ENCODE measurements at regions not wholly inside any gene's neighbourhood (a gene's known extent, or its start where the extent isn't known, plus 50 kb on each side); places are given as distances from the start of the nearest gene placed in this dataset.

DNA sequence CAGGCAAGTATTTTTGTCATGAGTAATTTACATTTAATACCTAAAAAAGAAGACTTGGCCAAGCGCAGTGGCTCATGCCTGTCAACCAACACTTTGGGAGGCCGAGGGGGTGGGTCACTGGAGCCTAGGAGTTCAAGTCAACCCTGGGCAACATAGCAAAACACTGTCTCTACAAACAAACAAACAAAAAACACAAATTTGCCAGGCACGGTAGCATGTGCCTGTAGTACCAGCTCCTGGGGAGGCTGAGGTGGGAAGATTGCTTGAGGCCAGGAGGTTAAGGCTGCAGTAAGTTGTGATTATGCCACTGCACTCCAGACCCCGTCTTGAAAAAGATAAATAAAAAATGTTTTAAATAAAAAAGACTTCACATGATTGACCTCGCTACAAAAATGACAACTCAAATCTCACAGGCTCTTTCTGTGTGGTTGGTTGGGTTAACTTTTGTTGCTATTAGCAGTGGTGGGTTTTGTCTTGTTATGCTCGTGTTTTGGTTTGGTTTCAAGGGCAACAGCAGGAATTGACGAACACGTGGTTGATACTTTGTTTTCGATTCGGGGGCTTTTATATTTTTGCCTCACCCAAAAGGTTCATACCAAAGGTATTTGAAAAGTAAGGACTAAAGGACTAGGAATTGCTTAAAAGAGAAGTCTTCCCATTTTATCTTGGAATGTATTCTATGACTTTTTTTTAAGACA is 227.2 kb upstream of the MKLN1 start:
- TF ChIP-seq POLR2A (IDR thresholded peaks at IDR 0.05; ENCODE audit: low read depth, low read length): no peak
- no peak for TF ChIP-seq POLR2AphosphoS5 (IDR thresholded peaks at IDR 0.05; ENCODE audit: low read depth, low read length)
- FAIRE-seq (no peak), DNase-seq (ENCODE audit: insufficient read length) (no peak)

DNA sequence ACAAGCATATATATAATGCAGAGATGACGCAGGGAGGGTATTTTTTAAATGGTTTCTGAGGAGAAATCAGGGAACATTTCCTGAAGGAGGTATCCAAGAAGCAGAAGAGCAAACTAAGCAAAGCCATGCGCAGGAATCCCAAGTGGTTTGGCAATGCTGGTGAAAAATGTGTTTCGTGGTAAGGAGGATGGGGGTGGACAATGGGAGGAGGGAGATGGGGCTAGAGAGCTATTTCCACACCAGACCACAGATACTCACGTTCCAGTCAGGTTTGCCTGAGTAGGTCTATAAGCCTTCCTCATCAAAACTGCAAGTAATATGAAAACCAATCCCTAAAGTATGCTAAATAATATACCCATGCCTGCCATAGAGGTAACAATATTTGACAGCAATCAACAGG is 223.7 kb upstream of the MKLN1 start:
- no peak for TF ChIP-seq POLR2AphosphoS5 (IDR thresholded peaks at IDR 0.05; ENCODE audit: low read depth, low read length)
- no peak for TF ChIP-seq TAF1 (IDR thresholded peaks at IDR 0.05; ENCODE audit: borderline replicate concordance, low read depth, low read length)
- no peak for TF ChIP-seq POLR2A (IDR thresholded peaks at IDR 0.05; ENCODE audit: low read depth, low read length)
- DNase-seq (ENCODE audit: insufficient read length) (no peak), FAIRE-seq (no peak)

DNA sequence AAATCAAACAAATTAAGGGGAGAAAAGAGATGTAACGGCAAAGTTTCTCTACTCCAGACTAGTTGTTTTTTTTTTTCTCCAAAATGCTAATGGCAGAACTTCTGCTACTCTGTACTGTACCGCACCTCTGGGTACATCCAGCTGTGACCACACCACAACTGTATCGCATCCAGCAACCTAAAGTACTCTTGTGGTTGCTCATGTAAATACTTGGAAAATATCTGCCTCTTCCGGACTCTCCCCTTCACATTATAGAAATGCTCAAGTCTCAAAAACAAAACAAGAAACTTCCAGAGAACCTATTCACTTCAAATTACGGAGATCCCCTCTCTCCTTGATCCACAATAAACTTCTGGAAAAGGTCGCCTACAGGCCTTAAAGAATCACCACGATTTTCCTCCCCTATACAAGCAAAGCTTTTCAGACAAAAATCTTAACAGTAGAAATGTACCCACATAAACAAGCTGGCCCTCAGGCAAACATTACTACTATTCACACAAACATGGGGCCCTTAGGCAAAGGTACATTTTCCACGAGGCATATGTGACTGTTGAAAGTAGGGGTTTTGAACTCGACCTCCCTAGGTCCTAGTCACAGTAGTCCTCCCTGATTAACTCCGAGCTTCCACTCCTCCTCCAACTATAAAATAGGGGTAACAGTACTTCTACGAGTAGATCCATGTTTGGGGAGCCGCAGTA is 222.9 kb upstream of the MKLN1 start:
- no peak for DNase-seq (ENCODE audit: insufficient read length)
- no peak for TF ChIP-seq POLR2A (IDR thresholded peaks at IDR 0.05; ENCODE audit: low read depth, low read length)
- TF ChIP-seq POLR2AphosphoS5 (IDR thresholded peaks at IDR 0.05; ENCODE audit: low read depth, low read length): no peak
- no peak for TF ChIP-seq TAF1 (IDR thresholded peaks at IDR 0.05; ENCODE audit: borderline replicate concordance, low read depth, low read length)
- FAIRE-seq: no peak

DNA sequence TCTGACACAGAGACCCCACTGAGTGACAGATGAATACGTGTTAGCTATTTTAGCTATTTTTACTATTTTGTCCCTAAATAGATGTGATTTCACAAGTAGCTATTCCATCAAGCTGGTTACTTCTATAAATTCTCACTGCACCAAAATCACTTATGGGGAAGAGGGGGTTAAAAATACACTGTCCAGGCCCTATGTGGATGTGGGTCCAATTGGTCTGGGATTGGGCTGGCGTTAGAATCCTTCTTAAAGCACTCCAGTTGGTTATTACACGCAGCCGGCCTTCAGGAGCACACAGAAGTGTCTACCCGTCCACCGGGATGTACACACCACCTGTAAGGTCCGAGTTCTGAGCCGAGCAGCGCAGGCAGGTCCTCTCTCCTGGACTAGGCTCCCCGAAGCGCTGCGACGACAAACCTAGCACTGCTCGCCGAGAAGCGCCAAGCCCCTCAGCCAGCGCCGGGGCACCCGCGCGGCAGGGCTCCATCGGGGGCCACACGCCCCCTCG is 222.3 kb upstream of the MKLN1 start:
- TF ChIP-seq TAF1 (IDR thresholded peaks at IDR 0.05; ENCODE audit: borderline replicate concordance, low read depth, low read length) (no peak), POLR2AphosphoS5 (IDR thresholded peaks at IDR 0.05; ENCODE audit: low read depth, low read length) (no peak), POLR2A (IDR thresholded peaks at IDR 0.05; ENCODE audit: low read depth, low read length) (no peak)
- DNase-seq (ENCODE audit: insufficient read length): no peak
- no peak for FAIRE-seq

DNA sequence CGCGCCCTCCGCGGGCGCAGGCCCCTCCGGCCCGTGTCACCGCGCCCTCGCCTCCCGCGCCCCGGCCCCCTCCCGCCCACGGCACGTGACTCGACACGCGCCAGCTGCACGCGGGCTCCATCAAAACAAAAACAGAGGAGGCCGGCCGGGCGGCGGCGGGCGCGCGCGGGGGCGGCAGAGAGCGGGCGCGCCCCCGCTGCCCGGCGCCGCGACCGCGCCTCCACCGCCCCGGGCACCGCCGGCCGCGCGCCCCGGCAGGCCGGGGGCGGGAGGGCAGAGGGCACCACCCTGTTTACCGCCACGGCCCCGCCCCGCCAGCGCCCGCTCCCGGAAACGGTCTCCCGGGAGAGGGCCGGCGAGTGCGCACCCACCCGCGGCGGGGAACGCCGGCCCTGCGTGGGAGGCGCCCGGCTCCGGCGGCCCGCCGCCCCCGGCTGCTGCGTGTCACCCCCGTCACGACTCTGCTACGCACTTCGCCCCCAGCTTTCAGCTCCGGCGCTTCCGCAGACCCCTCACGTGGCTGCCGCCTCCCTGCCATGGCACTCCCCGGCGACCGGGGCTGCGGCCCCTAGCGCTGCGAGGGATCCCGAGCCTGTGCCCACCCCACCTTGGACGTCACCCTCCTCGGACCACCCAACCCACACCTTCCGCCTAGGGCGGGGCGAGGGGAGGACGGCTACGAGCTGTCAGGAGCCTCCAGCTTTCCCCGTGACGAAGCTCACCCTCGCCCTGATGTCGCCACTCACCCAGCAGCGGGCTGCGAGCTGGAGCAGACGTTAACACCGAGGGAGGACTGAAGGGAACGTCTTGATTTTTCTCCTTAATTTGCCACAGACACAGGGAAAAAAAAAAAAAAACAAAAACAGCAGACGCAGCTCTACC is 221.6 kb upstream of the MKLN1 start:
- FAIRE-seq: peak; percentile 50
- peak; percentile 67 for DNase-seq (ENCODE audit: insufficient read length)
- TF ChIP-seq TAF1 (IDR thresholded peaks at IDR 0.05; ENCODE audit: borderline replicate concordance, low read depth, low read length): no peak
- peak; percentile 46; the same call in 1 of the 2 replicates for TF ChIP-seq POLR2A (IDR thresholded peaks at IDR 0.05; ENCODE audit: low read depth, low read length)
- no peak for TF ChIP-seq POLR2AphosphoS5 (IDR thresholded peaks at IDR 0.05; ENCODE audit: low read depth, low read length)

DNA sequence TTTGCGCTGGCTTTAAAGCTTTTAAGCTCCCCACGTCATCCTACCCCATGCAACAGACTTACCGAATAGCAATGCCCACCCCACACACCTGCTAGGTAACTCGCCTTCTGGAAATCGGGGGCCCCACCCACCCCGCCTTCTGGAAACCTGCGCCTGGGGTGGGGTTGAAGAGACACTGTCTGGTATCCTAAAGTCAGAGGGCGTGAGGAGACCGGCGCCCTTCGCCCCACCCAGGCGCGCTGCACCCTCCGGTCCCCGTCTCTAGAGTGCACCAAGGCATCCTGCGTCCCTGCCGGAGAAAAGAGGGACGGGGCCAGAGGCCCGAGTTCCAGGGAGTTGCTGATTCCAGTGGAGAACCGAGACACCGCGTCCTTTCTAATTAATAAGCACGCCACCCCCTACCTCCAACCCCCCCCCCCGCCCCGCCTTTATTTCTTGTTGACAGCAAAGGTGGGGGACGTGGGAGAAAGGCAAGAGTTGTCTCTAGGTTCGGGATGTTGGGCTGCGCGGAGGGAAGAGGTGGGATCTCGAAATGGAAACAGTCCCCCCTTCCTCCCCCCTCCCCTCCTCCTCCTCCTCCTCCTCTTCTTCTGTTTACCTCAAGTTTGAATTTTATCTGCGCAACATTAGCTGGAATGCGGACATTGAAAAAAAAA is 220.9 kb upstream of the MKLN1 start:
- no peak for DNase-seq (ENCODE audit: insufficient read length)
- TF ChIP-seq POLR2AphosphoS5 (IDR thresholded peaks at IDR 0.05; ENCODE audit: low read depth, low read length): no peak
- TF ChIP-seq POLR2A (IDR thresholded peaks at IDR 0.05; ENCODE audit: low read depth, low read length): no peak
- no peak for TF ChIP-seq TAF1 (IDR thresholded peaks at IDR 0.05; ENCODE audit: borderline replicate concordance, low read depth, low read length)

DNA sequence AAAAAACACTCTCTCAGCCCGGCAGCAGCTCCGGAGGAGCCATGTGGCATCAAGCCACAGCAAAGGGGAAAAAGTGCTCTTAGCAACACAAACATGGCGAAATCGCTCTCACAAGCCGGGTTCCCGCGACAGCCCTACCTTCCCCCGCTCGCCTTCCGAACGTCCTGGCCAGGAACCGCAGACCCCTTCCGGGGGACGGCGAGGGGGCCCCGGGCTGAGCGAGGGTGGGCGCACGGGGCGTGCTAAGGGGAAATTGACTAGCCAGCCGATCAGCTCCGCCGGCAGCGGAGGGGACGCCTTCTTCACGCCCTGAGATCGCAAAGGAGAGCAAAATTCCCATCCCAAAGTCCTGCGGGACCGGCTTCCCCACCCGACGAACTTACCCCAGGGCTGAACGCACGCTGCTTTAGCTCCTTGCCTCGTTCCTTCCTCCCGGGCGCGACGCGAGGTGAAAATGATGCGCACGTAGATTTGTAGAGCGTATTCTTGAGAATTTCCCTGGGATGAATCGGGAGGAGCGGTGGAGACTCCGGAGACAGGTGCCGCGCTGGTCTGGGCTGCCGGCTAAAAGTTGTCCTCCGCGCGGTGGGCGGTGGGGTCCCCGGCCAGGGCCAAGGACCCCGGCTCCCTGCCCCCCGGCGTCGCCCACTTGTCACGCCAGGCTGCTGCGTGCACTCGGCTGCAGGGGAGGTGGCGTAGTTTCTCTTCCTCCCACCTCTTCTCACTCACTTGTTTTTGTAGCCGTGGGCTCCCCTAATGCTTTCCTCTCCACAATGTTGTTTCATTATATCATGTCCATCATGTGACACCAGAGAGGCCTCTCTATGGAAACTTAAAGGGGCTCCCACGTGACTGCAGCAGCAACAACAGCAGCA is 220.1 kb upstream of the MKLN1 start:
- TF ChIP-seq POLR2A (IDR thresholded peaks at IDR 0.05; ENCODE audit: low read depth, low read length) (peak; percentile 58), TAF1 (IDR thresholded peaks at IDR 0.05; ENCODE audit: borderline replicate concordance, low read depth, low read length) (no peak; the same call in 1 of the 2 replicates), POLR2AphosphoS5 (IDR thresholded peaks at IDR 0.05; ENCODE audit: low read depth, low read length) (peak; percentile 63; the same call in 1 of the 2 replicates)
- peak; percentile 62 for DNase-seq (ENCODE audit: insufficient read length)
- peak; percentile 30 for FAIRE-seq

More for the DNA sequence above, 220.9 kb upstream of the MKLN1 start:
- FAIRE-seq: no peak

DNA sequence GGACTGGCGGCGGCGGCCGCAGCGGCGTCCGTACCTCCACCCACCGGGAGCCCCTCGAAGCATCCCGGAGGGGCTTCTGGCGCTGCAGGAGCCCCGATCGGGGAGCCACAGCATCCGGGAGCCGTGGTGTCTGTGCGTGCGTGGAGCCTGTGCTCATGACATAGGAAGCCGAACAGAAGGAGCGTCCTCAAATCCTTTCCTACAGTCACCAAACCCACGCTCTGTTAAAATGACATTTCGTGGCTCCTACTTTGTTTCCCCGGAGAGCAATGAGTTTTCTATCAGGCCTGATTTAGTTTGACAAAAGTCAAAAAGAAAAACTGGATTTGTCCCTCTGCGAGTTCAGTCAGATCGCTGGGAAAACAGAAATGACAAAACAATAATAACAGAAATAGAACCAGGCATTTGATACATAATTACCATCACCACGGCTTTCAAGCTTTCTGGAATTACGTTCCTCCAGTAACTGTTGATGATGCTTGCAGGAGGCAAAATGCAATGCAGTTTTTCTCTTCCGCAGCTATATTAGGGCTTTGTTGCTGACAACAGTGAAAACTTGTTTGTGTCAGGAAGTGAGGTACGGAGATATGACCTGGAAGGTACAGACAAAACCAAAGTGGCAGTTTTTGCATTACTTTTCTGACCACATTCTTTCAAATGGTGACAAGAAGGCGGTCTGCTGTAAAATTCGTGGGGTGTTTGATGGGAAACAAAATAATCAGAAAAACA is 219.3 kb upstream of the MKLN1 start:
- DNase-seq (ENCODE audit: insufficient read length): no peak
- no peak for FAIRE-seq
- TF ChIP-seq POLR2A (IDR thresholded peaks at IDR 0.05; ENCODE audit: low read depth, low read length): peak; percentile 34; the same call in 1 of the 2 replicates
- 0 out of 2 replicates have a peak, but pooled peaks have one; percentile 36 for TF ChIP-seq POLR2AphosphoS5 (IDR thresholded peaks at IDR 0.05; ENCODE audit: low read depth, low read length)
- no peak for TF ChIP-seq TAF1 (IDR thresholded peaks at IDR 0.05; ENCODE audit: borderline replicate concordance, low read depth, low read length)

DNA sequence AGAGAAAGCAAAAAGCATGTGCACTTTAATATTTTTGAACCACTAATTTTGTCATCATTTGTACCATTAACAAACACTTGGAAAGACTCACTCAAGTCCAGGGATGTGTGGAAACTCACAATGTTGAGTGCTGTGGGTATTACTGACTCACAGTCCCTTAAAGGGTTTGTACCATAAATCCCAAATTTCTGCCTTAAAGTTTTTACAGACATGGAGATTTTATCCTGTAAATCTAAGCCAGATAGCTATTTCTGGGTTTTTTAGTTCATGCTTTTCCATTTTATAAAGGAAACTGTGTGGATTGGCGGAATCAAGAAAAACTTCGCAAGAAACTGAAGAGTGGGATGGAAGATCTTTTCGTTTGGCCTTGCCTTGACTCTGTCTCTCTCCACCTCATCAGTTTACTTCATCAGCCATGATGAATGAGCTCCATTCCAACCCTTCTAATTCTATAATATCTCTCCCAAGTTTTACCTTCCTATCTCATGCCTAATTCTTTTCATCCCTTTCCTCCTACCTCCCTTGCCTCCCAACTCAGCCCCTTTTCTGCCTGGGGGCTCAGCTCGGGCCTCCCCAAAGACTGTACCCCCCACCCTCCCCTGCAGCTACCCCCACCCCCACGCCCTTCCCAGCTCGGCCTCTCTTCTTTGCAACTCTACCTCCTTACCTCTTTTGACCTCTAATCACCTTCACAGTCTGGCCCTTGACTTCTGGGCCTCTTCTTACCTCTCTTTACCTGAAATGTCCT is 218.5 kb upstream of the MKLN1 start:
- TF ChIP-seq POLR2A (IDR thresholded peaks at IDR 0.05; ENCODE audit: low read depth, low read length): no peak
- DNase-seq (ENCODE audit: insufficient read length) (no peak), FAIRE-seq (no peak)

Data from GM12892 (cell line).